GM23248 (cell line): ENCODE measurements at regions not wholly inside any gene's neighbourhood (a gene's known extent, or its start where the extent isn't known, plus 50 kb on each side); places are given as distances from the start of the nearest gene placed in this dataset.

Experiments used
- EZH2 ChIP-seq: fragments of 200-600 bp; sonication (generic); IDR thresholded peaks from 2 replicates; pipeline ENCODE4 v1.6.1; 2018; ENCODE audit warnings: antibody characterized with exemption, mild to moderate bottlenecking; ENCODE audit not compliant: insufficient read depth, poor library complexity, severe bottlenecking
- EZH2phosphoT487 ChIP-seq: fragments of 200-600 bp; sonication (generic); IDR thresholded peaks from 2 replicates; pipeline ENCODE4 v1.6.1; 2018; ENCODE audit warnings: antibody characterized with exemption, moderate library complexity, mild to moderate bottlenecking, low read depth; ENCODE audit not compliant: insufficient read depth

DNA sequence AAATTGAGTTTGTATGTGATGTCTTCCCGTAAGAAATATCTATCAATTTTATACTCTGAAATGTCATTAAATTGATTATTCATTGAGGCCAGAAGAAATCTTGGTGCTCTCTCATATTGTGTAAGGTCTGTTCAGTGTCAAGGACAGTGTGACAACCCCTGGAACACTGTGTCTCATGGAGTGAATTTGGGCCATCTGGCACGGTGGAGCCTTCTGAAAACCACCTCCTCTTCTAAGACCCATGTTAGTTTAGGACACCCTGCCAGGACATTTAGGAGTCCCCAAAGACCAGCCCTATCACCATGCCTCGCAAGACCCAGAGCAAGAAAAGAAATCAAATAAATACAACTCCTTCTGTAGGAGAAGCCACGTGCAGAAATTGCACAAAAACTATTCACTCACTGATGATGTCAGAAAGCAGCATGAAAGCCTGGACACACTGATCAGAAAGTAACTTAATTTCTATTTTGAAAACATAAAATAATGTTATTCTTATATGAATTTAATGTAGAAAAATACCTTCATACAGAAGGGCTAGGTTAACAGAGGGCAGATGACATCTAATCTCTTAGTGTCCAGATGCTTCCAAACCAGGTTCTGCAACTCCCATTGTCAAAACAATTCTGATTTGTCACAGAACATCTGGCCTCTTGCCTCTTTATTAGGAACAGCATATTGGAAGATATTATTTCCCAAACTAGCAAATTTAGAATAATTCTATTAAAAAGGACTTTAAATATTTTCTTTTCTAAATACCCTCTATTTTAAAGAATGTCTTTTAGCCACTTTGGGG, 298.8 kb downstream of the NR2F1-AS1 start:
- TF ChIP-seq EZH2phosphoT487, result no peak
- no peak for TF ChIP-seq EZH2
